ENCODE measurements at regions not wholly inside any gene's neighbourhood (a gene's known extent, or its start where the extent isn't known, plus 50 kb on each side); places are given as distances from the start of the nearest gene placed in this dataset.

GRCh38 chr20:11832851-11833250, 84.8 kb upstream of the BTBD3 start:
- no peaks in the 10 kb centered on the region for H3K36me3 ChIP-seq (ENCODE audit: control insufficient read depth, insufficient read depth, low read length)
- no peaks in the 10 kb centered on the region for H3K27me3 ChIP-seq (replicated peaks; ENCODE audit: control insufficient read depth, insufficient read depth, low read length)
- no peak overlapping the region for H3K4me3 ChIP-seq (replicated peaks; ENCODE audit: low read depth, low read length)
- no peak for DNase-seq (ENCODE audit: extremely low read depth, insufficient read length)
- TF ChIP-seq, protein P1, sequence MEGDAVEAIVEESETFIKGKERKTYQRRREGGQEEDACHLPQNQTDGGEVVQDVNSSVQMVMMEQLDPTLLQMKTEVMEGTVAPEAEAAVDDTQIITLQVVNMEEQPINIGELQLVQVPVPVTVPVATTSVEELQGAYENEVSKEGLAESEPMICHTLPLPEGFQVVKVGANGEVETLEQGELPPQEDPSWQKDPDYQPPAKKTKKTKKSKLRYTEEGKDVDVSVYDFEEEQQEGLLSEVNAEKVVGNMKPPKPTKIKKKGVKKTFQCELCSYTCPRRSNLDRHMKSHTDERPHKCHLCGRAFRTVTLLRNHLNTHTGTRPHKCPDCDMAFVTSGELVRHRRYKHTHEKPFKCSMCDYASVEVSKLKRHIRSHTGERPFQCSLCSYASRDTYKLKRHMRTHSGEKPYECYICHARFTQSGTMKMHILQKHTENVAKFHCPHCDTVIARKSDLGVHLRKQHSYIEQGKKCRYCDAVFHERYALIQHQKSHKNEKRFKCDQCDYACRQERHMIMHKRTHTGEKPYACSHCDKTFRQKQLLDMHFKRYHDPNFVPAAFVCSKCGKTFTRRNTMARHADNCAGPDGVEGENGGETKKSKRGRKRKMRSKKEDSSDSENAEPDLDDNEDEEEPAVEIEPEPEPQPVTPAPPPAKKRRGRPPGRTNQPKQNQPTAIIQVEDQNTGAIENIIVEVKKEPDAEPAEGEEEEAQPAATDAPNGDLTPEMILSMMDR (IDR thresholded peaks at IDR 0.05; ENCODE audit: insufficient read depth, low read length, poor library complexity, severe bottlenecking) = no peak

DNA sequence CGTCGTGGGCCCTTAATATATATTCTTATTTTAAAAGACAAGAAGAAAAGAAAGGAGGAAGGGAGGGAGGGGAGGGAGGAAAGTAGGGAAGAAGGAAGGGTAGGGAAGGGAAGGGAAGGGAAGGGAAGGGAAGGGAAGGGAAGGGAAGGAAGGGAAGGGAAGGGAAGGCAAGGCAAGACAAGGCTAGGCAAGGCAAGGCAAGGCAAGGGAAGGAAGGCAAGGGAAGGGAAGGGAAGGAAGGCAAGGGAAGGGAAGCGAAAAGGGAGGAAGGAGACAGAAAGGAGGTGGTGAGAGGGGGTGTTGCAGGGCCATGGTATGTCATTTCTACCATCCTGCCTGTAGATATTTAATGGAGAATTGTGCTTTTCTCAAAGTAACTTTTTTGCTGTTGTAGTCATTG, 83.9 kb upstream of the BTBD3 start:
- Histone ChIP-seq H3K27me3 (replicated peaks; ENCODE audit: control insufficient read depth, insufficient read depth, low read length) (no peaks in the 10 kb centered on the region), H3K36me3 (ENCODE audit: control insufficient read depth, insufficient read depth, low read length) (no peaks in the 10 kb centered on the region), H3K4me3 (replicated peaks; ENCODE audit: low read depth, low read length) (no peak overlapping the region)
- TF ChIP-seq, protein P1 (IDR thresholded peaks at IDR 0.05; ENCODE audit: insufficient read depth, low read length, poor library complexity, severe bottlenecking) = no peak
- DNase-seq (ENCODE audit: extremely low read depth, insufficient read length) = no peak

- DNase-seq (ENCODE audit: extremely low read depth, insufficient read length) = no peak
- TF ChIP-seq, protein P1 (IDR thresholded peaks at IDR 0.05; ENCODE audit: insufficient read depth, low read length, poor library complexity, severe bottlenecking) = no peak
- Histone ChIP-seq H3K27me3 (replicated peaks; ENCODE audit: control insufficient read depth, insufficient read depth, low read length) (no peaks in the 10 kb centered on the region), H3K4me3 (replicated peaks; ENCODE audit: low read depth, low read length) (no peak overlapping the region), H3K36me3 (ENCODE audit: control insufficient read depth, insufficient read depth, low read length) (no peaks in the 10 kb centered on the region)
These were observed 79.5 kb upstream of the BTBD3 start for GRCh38 chr20:11838076-11838636.

DNA sequence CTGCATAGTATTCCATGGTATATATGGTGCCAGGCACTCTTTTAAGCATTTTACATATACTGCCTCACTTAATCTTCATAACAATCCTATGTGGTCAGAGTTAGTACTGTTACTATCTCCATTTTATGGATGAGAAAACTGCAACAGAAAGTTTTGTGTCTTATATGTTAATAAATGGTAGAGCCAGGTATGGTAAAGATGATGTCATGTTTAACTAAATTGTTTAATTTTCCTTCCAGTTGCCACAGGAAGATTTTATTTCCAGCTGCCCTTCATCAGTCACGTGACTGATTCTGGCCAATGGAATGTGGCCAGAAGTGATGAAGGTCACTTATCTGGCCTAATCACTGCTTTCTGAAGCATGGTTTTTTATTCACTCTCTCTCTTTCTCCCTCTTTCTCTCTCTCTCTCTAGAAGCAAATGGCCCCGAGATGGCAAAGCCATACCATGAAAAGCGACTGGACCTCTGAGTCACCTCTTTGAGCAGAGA, 75.7 kb upstream of the BTBD3 start:
- Histone ChIP-seq H3K27me3 (replicated peaks; ENCODE audit: control insufficient read depth, insufficient read depth, low read length) (no peaks in the 10 kb centered on the region), H3K4me3 (replicated peaks; ENCODE audit: low read depth, low read length) (no peak overlapping the region), H3K36me3 (ENCODE audit: control insufficient read depth, insufficient read depth, low read length) (no peaks in the 10 kb centered on the region)
- DNase-seq (ENCODE audit: extremely low read depth, insufficient read length) = no peak
- TF ChIP-seq, protein P1 (IDR thresholded peaks at IDR 0.05; ENCODE audit: insufficient read depth, low read length, poor library complexity, severe bottlenecking) = no peak

DNA sequence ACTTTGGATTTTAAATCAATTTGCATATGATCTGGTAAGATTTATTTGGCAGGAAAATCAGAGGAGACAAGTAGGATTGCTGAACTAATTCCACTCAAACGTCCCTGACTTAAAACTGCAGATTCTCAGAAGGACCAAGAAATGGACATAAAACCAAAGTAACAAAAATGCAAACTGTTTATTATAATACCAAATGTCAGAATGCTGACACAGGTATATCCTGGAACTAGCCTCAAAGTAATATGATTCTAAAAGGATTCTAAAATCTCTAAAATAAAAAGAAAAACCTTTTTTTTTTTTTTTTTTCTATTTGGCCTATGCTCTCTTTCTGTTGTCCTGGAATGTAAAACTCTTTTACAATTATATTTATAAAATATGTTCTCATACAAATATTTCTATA, 74.4 kb upstream of the BTBD3 start:
- H3K27me3 ChIP-seq (replicated peaks; ENCODE audit: control insufficient read depth, insufficient read depth, low read length) = no peaks in the 10 kb centered on the region
- H3K36me3 ChIP-seq (ENCODE audit: control insufficient read depth, insufficient read depth, low read length) = no peaks in the 10 kb centered on the region
- no peak overlapping the region for H3K4me3 ChIP-seq (replicated peaks; ENCODE audit: low read depth, low read length)
- TF ChIP-seq, protein P1 (IDR thresholded peaks at IDR 0.05; ENCODE audit: insufficient read depth, low read length, poor library complexity, severe bottlenecking) = no peak
- no peak for DNase-seq (ENCODE audit: extremely low read depth, insufficient read length)

DNA sequence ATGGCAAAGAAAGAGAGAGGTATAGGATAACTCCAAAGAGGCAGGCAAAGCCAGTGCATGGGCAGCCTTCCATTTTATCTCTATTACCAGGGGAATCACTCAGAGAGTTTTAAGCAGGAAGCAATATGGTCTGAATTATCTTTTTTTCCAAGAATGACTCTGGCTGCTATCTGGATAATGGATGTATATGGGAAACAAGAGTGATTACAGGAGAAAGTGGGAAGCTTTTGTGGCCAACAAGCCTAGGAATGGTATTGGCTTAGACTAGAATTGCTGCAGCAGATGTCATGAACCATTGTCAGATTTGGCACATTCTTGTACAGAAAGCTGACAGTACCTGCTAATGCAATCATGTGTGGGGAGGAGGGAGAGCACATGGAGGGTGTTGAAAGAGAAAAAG, 73.0 kb upstream of the BTBD3 start:
- Histone ChIP-seq H3K36me3 (ENCODE audit: control insufficient read depth, insufficient read depth, low read length) (no peaks in the 10 kb centered on the region), H3K4me3 (replicated peaks; ENCODE audit: low read depth, low read length) (no peak overlapping the region), H3K27me3 (replicated peaks; ENCODE audit: control insufficient read depth, insufficient read depth, low read length) (no peaks in the 10 kb centered on the region)
- no peak for DNase-seq (ENCODE audit: extremely low read depth, insufficient read length)
- TF ChIP-seq, protein P1 (IDR thresholded peaks at IDR 0.05; ENCODE audit: insufficient read depth, low read length, poor library complexity, severe bottlenecking) = no peak
